NCI-H2081 treated with DMSO at 0.1 percent for 48 hours (cell line): ENCODE measurements at regions not wholly inside any gene's neighbourhood (a gene's known extent, or its start where the extent isn't known, plus 50 kb on each side); places are given as distances from the start of the nearest gene placed in this dataset.
"Not testable (repeated sequence)": the region's sequence is repeated elsewhere in the genome, so short reads cannot be mapped to it uniquely, and the experiment has no call there.

Experiments
- DNase-seq: peaks from one replicate; lab custom pipeline; 2025; lab: John Stamatoyannopoulos, UW

DNA sequence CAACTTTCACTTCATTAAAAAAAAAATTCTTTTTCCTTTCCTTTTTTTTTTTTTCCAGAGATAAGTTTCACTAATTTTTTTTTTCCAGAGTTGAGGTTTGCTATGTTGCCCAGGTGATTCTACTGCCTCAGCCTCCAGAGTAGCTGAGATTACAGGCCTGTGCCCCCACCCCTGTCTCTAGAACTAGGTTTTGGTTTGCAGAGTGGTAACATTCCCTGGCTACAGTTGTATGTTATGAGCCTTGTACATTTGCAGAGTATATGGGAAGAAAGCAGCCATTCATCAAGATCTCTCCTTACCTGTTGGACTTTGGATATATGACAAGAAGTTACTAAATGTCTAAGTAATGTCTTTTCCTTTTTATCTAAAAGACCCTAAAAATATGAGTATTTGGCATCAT lies 298.4 kb downstream of the MYCN start:
- DNase-seq: no peak

DNA sequence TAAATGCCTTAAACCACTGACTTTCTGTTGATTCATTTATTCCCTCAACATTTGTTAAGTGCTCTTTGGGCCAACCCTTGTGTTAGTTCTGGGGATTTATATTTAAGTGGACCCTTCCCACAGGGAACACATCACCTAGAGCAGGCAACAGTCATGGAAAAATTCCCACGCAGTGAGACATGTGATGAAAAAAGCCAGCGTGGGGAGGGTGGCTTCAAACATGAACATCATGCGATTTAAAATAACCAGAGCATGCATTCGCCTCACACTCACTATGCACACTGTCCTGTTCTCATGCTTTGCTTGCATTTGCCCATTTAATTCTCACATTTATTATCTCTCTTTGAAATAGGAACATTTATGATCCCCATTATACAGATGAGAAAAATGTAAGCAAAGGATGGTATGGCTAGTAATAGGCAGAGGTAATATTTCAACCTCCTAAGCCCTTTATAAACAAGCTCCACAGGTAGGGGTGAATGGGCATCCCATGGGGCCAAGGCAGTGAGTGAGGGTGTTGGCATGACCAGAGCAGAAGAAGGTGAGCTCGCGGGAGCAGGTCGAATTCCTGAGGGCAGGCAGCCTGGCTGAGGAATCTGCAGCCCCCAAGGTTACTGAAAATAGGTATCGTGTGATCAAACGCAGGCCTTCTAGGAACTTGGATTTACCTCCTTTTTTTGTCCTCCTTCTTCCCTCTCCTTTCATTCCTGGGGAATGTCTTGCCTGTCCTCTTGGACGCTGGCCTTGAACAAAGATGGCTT lies 297.8 kb downstream of the MYCN start:
- DNase-seq: no peak

DNA sequence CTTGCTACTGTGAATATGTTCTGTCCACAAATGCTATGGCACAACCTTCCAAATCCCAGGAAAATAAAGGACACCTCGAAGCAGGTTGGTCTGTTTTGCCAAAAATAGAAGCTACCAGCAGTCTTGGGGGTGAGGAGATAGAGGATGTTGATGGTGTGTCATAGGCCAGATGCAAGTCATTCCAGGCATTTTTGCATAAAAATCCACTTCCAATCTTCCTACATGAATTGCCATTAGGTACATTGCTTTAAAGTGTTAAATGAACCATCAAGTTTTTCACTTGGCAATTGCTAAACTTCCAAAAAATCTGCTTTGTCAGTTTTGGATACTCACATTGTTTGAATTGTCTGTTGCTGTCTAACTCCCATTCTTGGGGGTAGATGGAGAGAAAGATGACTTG lies 295.4 kb downstream of the MYCN start:
- DNase-seq: no peak

- not testable (repeated sequence) for DNase-seq
Measured at GRCh38 chr2:16235291-16235690, 294.9 kb downstream of the MYCN start.

- no peak for DNase-seq
Measured at GRCh38 chr2:16228951-16229350, 288.6 kb downstream of the MYCN start.

DNA sequence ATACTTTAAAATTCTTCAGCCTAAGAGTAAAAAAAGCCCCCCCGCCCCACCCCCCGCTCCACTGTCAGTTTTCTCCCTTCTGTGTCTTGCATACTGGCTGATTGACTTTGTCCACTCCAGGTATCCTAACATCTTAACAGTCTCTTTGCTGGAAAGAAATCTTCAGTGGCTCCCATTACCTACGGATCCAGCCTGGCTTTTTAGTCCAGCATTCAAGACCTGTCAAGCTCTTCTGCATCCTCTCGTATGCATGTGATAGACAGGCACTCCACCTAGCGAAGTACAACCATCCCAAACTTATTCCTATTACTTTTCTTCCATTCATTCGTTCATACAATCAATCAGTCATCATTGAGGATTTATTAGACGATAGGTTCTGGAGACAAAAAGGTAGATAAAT lies 288.1 kb downstream of the MYCN start:
- DNase-seq: no peak

DNA sequence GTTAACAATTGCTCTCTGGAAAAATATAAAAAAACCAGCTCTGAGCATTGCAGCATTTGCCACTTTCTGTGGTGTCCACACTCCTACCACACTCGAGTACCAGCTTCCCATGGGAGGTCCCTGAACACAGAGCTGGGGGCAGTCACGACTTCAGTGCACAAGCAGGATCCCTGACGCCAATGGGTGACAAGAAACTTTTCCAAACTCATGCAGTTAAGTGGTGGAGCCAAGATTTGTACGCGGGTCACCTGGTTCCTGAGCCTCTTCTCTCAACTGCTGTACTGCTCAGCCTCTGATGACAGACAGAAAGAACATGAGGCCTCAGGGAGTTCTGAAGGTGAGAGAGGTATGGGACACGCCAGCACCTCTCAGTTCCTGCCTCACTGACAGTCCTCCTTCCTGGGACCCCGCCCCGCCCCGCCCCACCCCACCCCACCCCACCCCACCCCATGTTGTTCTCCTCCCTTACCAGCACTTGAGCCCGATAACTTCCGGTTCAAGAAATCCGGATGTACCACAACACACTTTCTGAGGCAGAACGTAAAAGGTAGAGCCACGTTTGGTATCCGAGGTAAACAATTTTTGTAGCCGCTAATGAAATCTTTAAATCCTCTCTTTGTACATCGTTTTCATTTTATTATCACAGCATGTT lies 287.6 kb downstream of the MYCN start:
- no peak for DNase-seq

- no peak for DNase-seq
Measured at GRCh38 chr2:16226943-16227664, 286.8 kb downstream of the MYCN start.

- no peak for DNase-seq
Measured at GRCh38 chr2:16226381-16226780, 286.0 kb downstream of the MYCN start.

- DNase-seq: no peak
Measured at GRCh38 chr2:16225545-16225944, 285.2 kb downstream of the MYCN start.

DNA sequence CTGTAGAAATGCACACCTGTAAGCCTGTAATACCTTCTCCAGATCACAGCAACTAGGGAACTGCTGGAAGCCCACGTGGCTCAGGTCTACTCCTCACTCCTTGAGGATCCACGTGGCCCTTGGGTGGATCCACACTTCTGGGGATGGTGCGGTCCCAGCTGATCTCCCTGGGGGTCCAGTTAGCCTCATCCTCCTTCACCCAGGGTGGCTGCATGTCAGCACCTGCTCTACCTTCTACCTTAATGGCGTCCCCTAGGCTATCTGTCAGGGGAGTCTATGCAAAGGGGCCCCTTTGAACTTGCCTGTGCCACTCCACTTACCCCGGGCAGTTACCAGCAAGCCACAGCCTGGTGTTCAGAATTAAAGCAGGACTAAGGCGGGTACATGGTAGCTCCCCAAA lies 284.7 kb downstream of the MYCN start:
- DNase-seq: no peak

- no peak for DNase-seq
Measured at GRCh38 chr2:16224298-16225045, 284.1 kb downstream of the MYCN start.

GRCh38 chr2:16223841-16224177 lies 283.5 kb downstream of the MYCN start:
- DNase-seq: no peak

- DNase-seq: no peak
Measured at GRCh38 chr2:16223161-16223840, 283.0 kb downstream of the MYCN start.

GRCh38 chr2:16222326-16222725 lies 282.0 kb downstream of the MYCN start:
- DNase-seq: no peak

- no peak for DNase-seq
Measured at GRCh38 chr2:16221461-16222010, 281.2 kb downstream of the MYCN start.

GRCh38 chr2:16219292-16219975 lies 279.1 kb downstream of the MYCN start:
- DNase-seq: no peak

DNA sequence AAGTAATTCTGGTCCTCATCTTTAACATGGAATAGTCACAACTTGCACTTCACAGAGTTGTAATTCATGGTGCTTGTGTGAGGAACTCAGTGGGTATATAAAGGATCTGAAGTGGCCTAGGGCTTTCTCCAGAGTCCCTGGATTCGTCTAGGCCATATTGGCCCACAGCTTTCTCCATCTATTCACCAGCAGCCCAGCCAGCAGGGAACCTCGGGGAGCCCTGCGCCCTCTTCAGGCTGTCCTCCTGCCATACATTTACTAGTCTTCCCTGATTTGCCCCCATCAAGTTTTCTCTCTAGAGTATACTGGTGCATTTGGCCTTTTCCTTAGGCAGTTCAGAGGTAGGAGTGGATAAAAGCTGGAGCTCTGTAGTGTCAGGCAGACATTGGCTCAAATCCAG lies 278.3 kb downstream of the MYCN start:
- no peak for DNase-seq

DNA sequence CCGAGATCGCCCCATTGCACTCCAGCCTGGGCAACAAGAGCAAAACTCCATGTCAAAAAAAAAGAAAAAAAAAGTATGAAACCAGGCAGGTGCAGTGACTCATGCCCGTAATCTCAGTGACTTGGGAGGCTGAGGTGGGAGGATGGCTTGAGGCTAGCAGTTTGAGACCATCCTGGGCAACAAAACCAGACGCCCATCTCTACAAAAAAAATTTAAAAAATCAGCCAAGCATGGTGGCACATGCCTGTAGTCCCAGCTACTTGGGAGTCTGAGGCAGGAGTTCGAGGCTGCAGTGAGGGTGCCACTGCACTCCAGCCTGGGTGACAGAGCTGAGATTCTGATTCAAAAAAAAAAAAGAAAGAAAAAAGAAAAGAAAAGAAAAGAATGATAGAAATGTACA lies 277.8 kb downstream of the MYCN start:
- no peak for DNase-seq

GRCh38 chr2:16217741-16218140 lies 277.4 kb downstream of the MYCN start:
- DNase-seq: not testable (repeated sequence)

DNA sequence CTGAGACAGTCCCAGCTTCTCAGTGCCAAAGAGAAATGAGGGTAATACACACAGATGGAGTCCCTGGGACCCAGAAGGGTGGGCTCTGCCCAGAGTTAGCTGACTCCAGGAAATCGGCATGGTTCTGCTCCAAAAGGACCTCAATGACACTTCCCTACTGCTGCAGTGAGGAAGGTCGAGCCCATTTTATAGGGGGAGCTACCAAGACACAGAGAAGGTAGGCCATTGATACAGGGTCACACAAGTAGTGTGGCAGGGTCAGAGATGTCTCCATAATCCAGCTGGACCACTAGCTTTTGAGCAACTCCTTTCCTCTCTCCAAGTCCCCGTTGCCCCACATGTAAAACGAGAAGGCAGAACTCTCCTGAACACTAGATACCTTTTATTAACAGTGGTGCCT lies 276.9 kb downstream of the MYCN start:
- no peak for DNase-seq
